H9 (cell line): ENCODE measurements at regions not wholly inside any gene's neighbourhood (a gene's known extent, or its start where the extent isn't known, plus 50 kb on each side); places are given as distances from the start of the nearest gene placed in this dataset.

Experiments
- DNase-seq: peaks from one replicate; pipeline ENCODE4 v3.0.0-alpha.2; 2017
- H2AFZ ChIP-seq: one replicate; pipeline ENCODE4 v1.6.1; 2013; ENCODE audit warnings: mild to moderate bottlenecking, low read length, control low read depth, moderate library complexity
- H2AK5ac ChIP-seq: 2 replicates; pipeline ENCODE4 v1.6.1; 2013; ENCODE audit warnings: low read length, control low read depth, mixed read lengths; ENCODE audit not compliant: insufficient read length
- H2BK120ac ChIP-seq: one replicate; pipeline ENCODE4 v1.6.1; 2013; ENCODE audit warnings: low read depth, mild to moderate bottlenecking, low read length, control low read depth, inconsistent platforms; ENCODE audit not compliant: poor library complexity, severe bottlenecking
- H2BK12ac ChIP-seq: 2 replicates; pipeline ENCODE4 v1.6.1; 2013; ENCODE audit warnings: low read length, control low read depth, mixed read lengths, low read depth; ENCODE audit not compliant: insufficient read length
- H2BK15ac ChIP-seq: 2 replicates; pipeline ENCODE4 v1.6.1; 2013; ENCODE audit warnings: low read depth, low read length, control low read depth
- H2BK20ac ChIP-seq: one replicate; pipeline ENCODE4 v1.6.1; 2013; ENCODE audit warnings: low read depth, mild to moderate bottlenecking, low read length, control low read depth, inconsistent platforms; ENCODE audit not compliant: poor library complexity, severe bottlenecking
- H2BK5ac ChIP-seq: 2 replicates; pipeline ENCODE4 v1.6.1; 2013; ENCODE audit warnings: low read length, control low read depth, mixed read lengths; ENCODE audit not compliant: insufficient read length
- H3K14ac ChIP-seq: 2 replicates; pipeline ENCODE4 v1.6.1; 2013; ENCODE audit warnings: low read length, control low read depth; ENCODE audit not compliant: insufficient read depth
- H3K18ac ChIP-seq: 2 replicates; pipeline ENCODE4 v1.6.1; 2013; ENCODE audit warnings: low read depth, mild to moderate bottlenecking, mixed read lengths, low read length, control low read depth; ENCODE audit not compliant: insufficient read length
- H3K23ac ChIP-seq: 2 replicates; pipeline ENCODE4 v1.6.1; 2013; ENCODE audit warnings: low read length, control low read depth, mixed read lengths, low read depth; ENCODE audit not compliant: insufficient read length
- H3K23me2 ChIP-seq: 2 replicates; pipeline ENCODE4 v1.6.1; 2013; ENCODE audit warnings: low read depth, mild to moderate bottlenecking, mixed read lengths, low read length, control low read depth; ENCODE audit not compliant: insufficient read length, poor library complexity, severe bottlenecking
- H3K27ac ChIP-seq: 2 replicates; pipeline ENCODE4 v1.5.1; 2013; ENCODE audit warnings: low read length, control low read depth, mixed read lengths, low read depth; ENCODE audit not compliant: insufficient read length
- H3K27me3 ChIP-seq: 2 replicates; pipeline ENCODE4 v1.6.1; 2013; ENCODE audit warnings: low read length, control low read depth, inconsistent platforms; ENCODE audit not compliant: insufficient read depth
- H3K4ac ChIP-seq: 2 replicates; pipeline ENCODE4 v1.6.1; 2013; ENCODE audit warnings: low read depth, mild to moderate bottlenecking, control low read depth, inconsistent platforms, low read length, moderate library complexity
- H3K4me1 ChIP-seq: 2 replicates; pipeline ENCODE4 v1.6.1; 2013; ENCODE audit warnings: low read length, control low read depth, inconsistent platforms; ENCODE audit not compliant: insufficient read depth
- H3K4me2 ChIP-seq: 2 replicates; pipeline ENCODE4 v1.6.1; 2013; ENCODE audit warnings: low read length, control low read depth, mixed read lengths; ENCODE audit not compliant: insufficient read length, insufficient read depth
- H3K56ac ChIP-seq: 2 replicates; pipeline ENCODE4 v1.6.1; 2013; ENCODE audit warnings: low read depth, mild to moderate bottlenecking, mixed read lengths, low read length, control low read depth; ENCODE audit not compliant: insufficient read length
- H3K79me1 ChIP-seq: 2 replicates; pipeline ENCODE4 v1.6.1; 2013; ENCODE audit warnings: low read depth, mild to moderate bottlenecking, moderate library complexity, low read length, control low read depth, inconsistent platforms; ENCODE audit not compliant: insufficient read depth, poor library complexity, severe bottlenecking
- H3K79me2 ChIP-seq: 2 replicates; pipeline ENCODE4 v1.6.1; 2013; ENCODE audit warnings: low read length, control low read depth, inconsistent platforms; ENCODE audit not compliant: insufficient read depth
- H3K9ac ChIP-seq: 2 replicates; pipeline ENCODE4 v1.6.1; 2013; ENCODE audit warnings: low read length, control low read depth, mixed read lengths; ENCODE audit not compliant: insufficient read length; ENCODE audit errors: extremely low read depth
- H3K9me3 ChIP-seq: one replicate; pipeline ENCODE4 v1.6.1; 2013; ENCODE audit warnings: low read depth, low read length, inconsistent platforms; ENCODE audit not compliant: control insufficient read depth
- H3T11ph ChIP-seq: one replicate; pipeline ENCODE4 v1.6.1; 2013; ENCODE audit warnings: mild to moderate bottlenecking, low read length, control low read depth, inconsistent platforms
- H4K20me1 ChIP-seq: one replicate; pipeline ENCODE4 v1.6.1; 2013; ENCODE audit not compliant: control insufficient read depth, insufficient read length, insufficient read depth
- H4K5ac ChIP-seq: 2 replicates; pipeline ENCODE4 v1.6.1; 2013; ENCODE audit warnings: low read depth, mild to moderate bottlenecking, mixed read lengths, low read length, control low read depth; ENCODE audit not compliant: insufficient read length
- H4K8ac ChIP-seq: replicated peaks from 2 replicates; pipeline ENCODE4 v1.6.1; 2013; ENCODE audit warnings: low read length, control low read depth, mixed read lengths, low read depth; ENCODE audit not compliant: insufficient read length
- H4K91ac ChIP-seq: 2 replicates; pipeline ENCODE4 v1.6.1; 2013; ENCODE audit warnings: low read depth, mild to moderate bottlenecking, moderate library complexity, mixed read lengths, low read length, control low read depth; ENCODE audit not compliant: insufficient read length
- H3K27ac Mint-ChIP-seq, 3 experiments: 2 replicates in 2 of 3; 3 replicates in 1 of 3; pipeline ENCODE4 v1.8.0; 2020 to 2021; ENCODE audit warnings: mixed read lengths in 3 of 3, mild to moderate bottlenecking in 1 of 3, moderate library complexity in 1 of 3
- H3K27me3 Mint-ChIP-seq: 2 replicates; pipeline ENCODE4 v1.8.0; 2021; ENCODE audit warnings: low read depth, mild to moderate bottlenecking, moderate library complexity, mixed read lengths
- H3K36me3 Mint-ChIP-seq, 3 experiments: 2 replicates in 2 of 3; 3 replicates in 1 of 3; pipeline ENCODE4 v1.8.0; 2020 to 2021; ENCODE audit warnings: low read depth in 3 of 3, mixed read lengths in 3 of 3; ENCODE audit not compliant: insufficient read depth in 1 of 3
- H3K4me1 Mint-ChIP-seq, 2 experiments: 2 replicates each; pipeline ENCODE4 v1.8.0; 2020; ENCODE audit warnings: mixed read lengths in 2 of 2
- H3K4me3 Mint-ChIP-seq, 2 experiments: 2 replicates in 1 of 2; 3 replicates in 1 of 2; pipeline ENCODE4 v1.8.0; 2020 to 2021; ENCODE audit warnings: mild to moderate bottlenecking in 2 of 2, mixed read lengths in 2 of 2, moderate library complexity in 1 of 2
- H3K9me3 Mint-ChIP-seq, 2 experiments: 2 replicates in 1 of 2; 3 replicates in 1 of 2; pipeline ENCODE4 v1.8.0; 2020; ENCODE audit warnings: mild to moderate bottlenecking in 2 of 2, mixed read lengths in 2 of 2, moderate library complexity in 1 of 2
- WGBS: extraction: QIAGEN DNeasy Blood & Tissue Kit; methylation state at CpG from one replicate; pipeline ENCODE4 v1.1.7; 2013; ENCODE audit warnings: missing lambda C conversion rate, low lambda C conversion rate, mixed read lengths; ENCODE audit not compliant: insufficient read length; ENCODE audit errors: extremely low coverage; 5-methylcytosine and 5-hydroxymethylcytosine counted together
- TF ChIP-seq, protein P1 (sequence below): fragments of 200-600 bp; sonication (generic); conservative IDR thresholded peaks from 3 replicates; pipeline ENCODE4 v1.8.0; 2021; ENCODE audit warnings: antibody characterized with exemption, mild to moderate bottlenecking

GRCh38 chr14:87321548-87321947, 671.4 kb downstream of the GALC start:
- H4K8ac ChIP-seq, result no peak overlapping the region
- no peak overlapping the region for H3K4me3 Mint-ChIP-seq
- no peak overlapping the region for H3K56ac ChIP-seq
- no peaks in the 10 kb centered on the region for H3K4me1 ChIP-seq
- no peak overlapping the region for H4K5ac ChIP-seq
- no peaks in the 10 kb centered on the region for H3K23me2 ChIP-seq
- no peak overlapping the region for H3K4me2 ChIP-seq
- no peak overlapping the region for H3K23ac ChIP-seq
- H2BK5ac ChIP-seq, result no peak overlapping the region
- no peak for DNase-seq
- H3K9ac ChIP-seq, result no peak overlapping the region
- no peaks in the 10 kb centered on the region; a peak in 1 of 7 replicates for H3K36me3 Mint-ChIP-seq
- TF ChIP-seq, protein P1, sequence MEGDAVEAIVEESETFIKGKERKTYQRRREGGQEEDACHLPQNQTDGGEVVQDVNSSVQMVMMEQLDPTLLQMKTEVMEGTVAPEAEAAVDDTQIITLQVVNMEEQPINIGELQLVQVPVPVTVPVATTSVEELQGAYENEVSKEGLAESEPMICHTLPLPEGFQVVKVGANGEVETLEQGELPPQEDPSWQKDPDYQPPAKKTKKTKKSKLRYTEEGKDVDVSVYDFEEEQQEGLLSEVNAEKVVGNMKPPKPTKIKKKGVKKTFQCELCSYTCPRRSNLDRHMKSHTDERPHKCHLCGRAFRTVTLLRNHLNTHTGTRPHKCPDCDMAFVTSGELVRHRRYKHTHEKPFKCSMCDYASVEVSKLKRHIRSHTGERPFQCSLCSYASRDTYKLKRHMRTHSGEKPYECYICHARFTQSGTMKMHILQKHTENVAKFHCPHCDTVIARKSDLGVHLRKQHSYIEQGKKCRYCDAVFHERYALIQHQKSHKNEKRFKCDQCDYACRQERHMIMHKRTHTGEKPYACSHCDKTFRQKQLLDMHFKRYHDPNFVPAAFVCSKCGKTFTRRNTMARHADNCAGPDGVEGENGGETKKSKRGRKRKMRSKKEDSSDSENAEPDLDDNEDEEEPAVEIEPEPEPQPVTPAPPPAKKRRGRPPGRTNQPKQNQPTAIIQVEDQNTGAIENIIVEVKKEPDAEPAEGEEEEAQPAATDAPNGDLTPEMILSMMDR, result no peak
- no peaks in the 10 kb centered on the region; the same call in 1 of the 2 replicates for H3K27me3 Mint-ChIP-seq
- no peak overlapping the region for H2BK120ac ChIP-seq
- H3K18ac ChIP-seq, result no peak overlapping the region
- no peak overlapping the region for H3K27ac Mint-ChIP-seq
- no peaks in the 10 kb centered on the region for H3K9me3 Mint-ChIP-seq
- H3K14ac ChIP-seq, result no peak overlapping the region
- H2BK20ac ChIP-seq, result no peak overlapping the region
- H3K79me2 ChIP-seq, result no peaks in the 10 kb centered on the region
- H3K27ac ChIP-seq, result no peak overlapping the region
- no CpG with 5 or more reads among the region's 1 CpG for WGBS
- H2AK5ac ChIP-seq, result no peak overlapping the region
- no peak overlapping the region for H2AFZ ChIP-seq
- H3K27me3 ChIP-seq, result no peaks in the 10 kb centered on the region
- H4K20me1 ChIP-seq, result no peaks in the 10 kb centered on the region
- no peak overlapping the region for H4K91ac ChIP-seq
- no peaks in the 10 kb centered on the region for H3K4me1 Mint-ChIP-seq
- no peak overlapping the region for H3T11ph ChIP-seq
- H2BK12ac ChIP-seq, result no peak overlapping the region
- no peaks in the 10 kb centered on the region for H3K9me3 ChIP-seq
- H3K4ac ChIP-seq, result no peak overlapping the region
- no peak overlapping the region for H2BK15ac ChIP-seq
- H3K79me1 ChIP-seq, result no peaks in the 10 kb centered on the region
